Nephron (organoid): ENCODE measurements at regions not wholly inside any gene's neighbourhood (a gene's known extent, or its start where the extent isn't known, plus 50 kb on each side); places are given as distances from the start of the nearest gene placed in this dataset.
A peak's percentile ranks its signal among the peaks of the same experiment; 100 is the strongest.

Experiments
- H3K27ac Mint-ChIP-seq, 3 experiments: 2 replicates each; pipeline ENCODE4 v1.8.0; 2020; ENCODE audit warnings: mixed read lengths in 3 of 3, mild to moderate bottlenecking in 2 of 3, moderate library complexity in 1 of 3
- H3K27me3 Mint-ChIP-seq: 2 replicates; pipeline ENCODE4 v1.8.0; 2021; ENCODE audit warnings: low read depth, mild to moderate bottlenecking, moderate library complexity, mixed read lengths
- H3K36me3 Mint-ChIP-seq: 2 replicates; pipeline ENCODE4 v1.8.0; 2020; ENCODE audit warnings: low read depth, mixed read lengths
- H3K4me1 Mint-ChIP-seq: 2 replicates; pipeline ENCODE4 v1.8.0; 2020; ENCODE audit warnings: mixed read lengths
- H3K4me3 Mint-ChIP-seq, 3 experiments: 2 replicates each; pipeline ENCODE4 v1.8.0; 2020; ENCODE audit warnings: mild to moderate bottlenecking in 3 of 3, mixed read lengths in 3 of 3, moderate library complexity in 2 of 3
- H3K9me3 Mint-ChIP-seq: 2 replicates; pipeline ENCODE4 v1.8.0; 2020; ENCODE audit warnings: mixed read lengths
- TF ChIP-seq, protein P1 (sequence below), 3 experiments: fragments of 200-600 bp; sonication (generic); IDR thresholded peaks; one replicate each; pipeline ENCODE4 v1.5.0; 2021; ENCODE audit warnings: antibody characterized with exemption in 3 of 3; ENCODE audit not compliant: unreplicated experiment in 3 of 3

DNA sequence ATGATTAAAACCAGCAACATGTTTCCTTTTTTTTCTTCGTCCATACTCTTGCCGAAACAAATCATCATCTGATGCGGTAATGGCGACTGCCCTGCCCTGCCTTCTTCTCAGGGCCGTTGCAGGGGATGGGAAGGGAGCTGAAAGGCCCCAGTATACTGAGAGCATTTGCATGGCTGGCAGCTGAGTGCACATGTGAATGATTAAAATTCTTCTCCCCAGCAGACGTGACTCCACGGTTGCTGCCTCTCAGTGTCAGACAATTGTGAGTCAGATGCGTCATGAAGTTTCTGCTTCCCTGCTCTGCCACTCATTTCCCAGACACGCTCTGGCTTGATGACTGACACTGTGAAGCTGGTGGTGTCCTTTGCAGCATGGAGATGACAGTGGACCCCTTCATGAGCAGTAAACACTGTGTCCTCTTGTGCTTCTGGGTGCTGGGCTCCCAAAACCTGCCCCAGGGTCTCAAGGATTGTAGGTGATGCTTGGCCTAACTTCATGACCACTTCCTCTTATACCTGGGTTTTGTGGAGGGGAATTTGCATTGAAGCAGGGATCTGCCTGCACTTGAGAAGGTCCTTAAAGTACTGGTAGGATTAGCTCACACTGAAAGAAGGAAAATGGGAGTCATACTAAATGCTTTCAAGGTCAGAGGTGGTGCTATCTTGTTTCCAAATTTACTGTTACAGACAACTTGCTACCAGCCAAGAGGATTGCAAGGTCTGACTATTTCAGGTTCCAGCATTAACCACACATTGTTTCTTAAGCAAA lies 222.5 kb upstream of the COPS8 start:
- peak overlapping the region; percentile 32 to 77 (median 43) for H3K27ac Mint-ChIP-seq
- peaks cover 14% of the 10 kb centered on the region for H3K4me1 Mint-ChIP-seq
- peaks cover 36% of the 10 kb centered on the region for H3K9me3 Mint-ChIP-seq
- H3K4me3 Mint-ChIP-seq = no peak overlapping the region
- peaks cover 3% of the 10 kb centered on the region for H3K27me3 Mint-ChIP-seq
- H3K36me3 Mint-ChIP-seq = peaks cover 23% of the 10 kb centered on the region
- TF ChIP-seq, protein P1, sequence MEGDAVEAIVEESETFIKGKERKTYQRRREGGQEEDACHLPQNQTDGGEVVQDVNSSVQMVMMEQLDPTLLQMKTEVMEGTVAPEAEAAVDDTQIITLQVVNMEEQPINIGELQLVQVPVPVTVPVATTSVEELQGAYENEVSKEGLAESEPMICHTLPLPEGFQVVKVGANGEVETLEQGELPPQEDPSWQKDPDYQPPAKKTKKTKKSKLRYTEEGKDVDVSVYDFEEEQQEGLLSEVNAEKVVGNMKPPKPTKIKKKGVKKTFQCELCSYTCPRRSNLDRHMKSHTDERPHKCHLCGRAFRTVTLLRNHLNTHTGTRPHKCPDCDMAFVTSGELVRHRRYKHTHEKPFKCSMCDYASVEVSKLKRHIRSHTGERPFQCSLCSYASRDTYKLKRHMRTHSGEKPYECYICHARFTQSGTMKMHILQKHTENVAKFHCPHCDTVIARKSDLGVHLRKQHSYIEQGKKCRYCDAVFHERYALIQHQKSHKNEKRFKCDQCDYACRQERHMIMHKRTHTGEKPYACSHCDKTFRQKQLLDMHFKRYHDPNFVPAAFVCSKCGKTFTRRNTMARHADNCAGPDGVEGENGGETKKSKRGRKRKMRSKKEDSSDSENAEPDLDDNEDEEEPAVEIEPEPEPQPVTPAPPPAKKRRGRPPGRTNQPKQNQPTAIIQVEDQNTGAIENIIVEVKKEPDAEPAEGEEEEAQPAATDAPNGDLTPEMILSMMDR (IDR thresholded peaks at IDR 0.05; ENCODE audit: unreplicated experiment in 3 of 3) = no peak

DNA sequence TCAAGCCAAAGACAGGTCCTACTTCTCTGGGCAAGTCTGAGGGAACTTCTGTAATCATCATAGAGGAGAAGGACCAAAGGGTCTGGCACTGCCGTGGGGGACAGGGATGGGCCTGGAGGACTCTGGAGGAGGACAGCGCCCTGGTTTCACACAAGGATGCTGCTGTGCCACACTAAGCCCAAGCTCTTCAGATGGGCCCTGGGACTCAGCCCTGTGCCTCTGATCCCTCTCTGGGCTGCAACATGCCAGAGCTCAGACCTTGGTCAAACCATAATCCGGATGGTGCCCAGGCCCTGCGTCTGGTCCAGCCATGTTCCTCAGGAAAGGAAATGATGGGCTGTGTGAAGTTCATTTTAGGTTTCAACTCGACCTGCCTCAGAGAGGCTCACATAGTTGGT lies 222.0 kb upstream of the COPS8 start:
- Mint-ChIP-seq H3K4me3 (no peak overlapping the region), H3K9me3 (peaks cover 38% of the 10 kb centered on the region), H3K27me3 (peaks cover 3% of the 10 kb centered on the region), H3K4me1 (peaks cover 10% of the 10 kb centered on the region), H3K27ac (no peak overlapping the region), H3K36me3 (peaks cover 23% of the 10 kb centered on the region)
- TF ChIP-seq, protein P1 (IDR thresholded peaks at IDR 0.05; ENCODE audit: unreplicated experiment in 3 of 3) = no peak

DNA sequence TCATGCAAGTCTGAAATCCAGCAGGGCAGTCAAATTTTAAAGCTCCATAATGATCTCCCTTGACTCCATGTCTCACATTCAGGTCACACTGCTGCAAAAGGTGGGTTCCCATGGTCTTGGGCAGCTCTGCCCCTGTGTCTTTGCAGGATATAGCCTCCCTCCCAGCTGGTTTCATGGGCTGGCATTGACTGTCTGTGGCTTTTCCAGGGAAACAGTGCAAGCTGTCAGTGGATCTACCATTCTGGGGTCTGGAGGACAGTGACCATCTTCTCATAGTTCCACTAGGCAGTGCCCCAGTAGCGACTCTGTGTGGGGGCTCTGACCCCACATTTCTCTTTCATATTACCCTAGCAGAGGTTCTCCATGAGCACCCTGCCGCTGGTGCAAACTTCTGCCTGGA lies 220.6 kb upstream of the COPS8 start:
- H3K36me3 Mint-ChIP-seq = peaks cover 23% of the 10 kb centered on the region

DNA sequence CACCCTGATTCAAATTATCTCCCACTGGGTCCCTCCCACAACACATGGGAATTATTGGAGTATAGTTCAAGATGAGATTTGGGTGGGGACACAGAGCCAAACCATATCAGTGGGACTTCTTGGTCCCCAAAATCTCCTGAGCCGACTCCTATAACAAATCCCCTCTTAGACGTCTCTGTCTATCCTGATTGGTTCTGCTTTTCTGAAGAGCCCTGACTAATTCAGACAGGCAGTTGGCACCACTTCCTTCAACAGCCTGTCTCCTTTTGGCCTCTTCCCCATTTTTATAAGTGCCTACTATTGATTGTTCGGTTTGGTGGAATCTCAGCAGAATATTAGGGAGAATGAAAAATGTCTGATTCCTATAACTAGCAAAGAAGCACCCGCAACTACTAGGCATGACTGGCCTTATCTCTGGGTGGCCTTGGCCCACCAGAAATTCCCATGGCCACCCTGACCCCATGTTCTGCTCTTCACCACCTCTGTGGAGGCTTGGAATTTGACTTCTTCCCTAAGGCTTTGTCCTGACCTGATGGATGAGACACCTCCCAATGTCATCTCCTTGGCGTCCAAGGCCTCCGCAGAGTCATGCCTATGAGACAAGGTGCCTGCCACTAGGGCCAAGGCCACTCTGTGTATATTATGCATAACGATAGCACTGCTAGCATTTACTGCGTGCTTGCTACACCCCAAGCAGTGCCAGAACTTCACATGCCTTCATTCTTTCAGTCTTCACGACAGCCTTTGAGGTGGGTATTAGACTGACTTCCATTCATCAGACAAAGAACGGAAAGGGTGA lies 218.9 kb upstream of the COPS8 start:
- TF ChIP-seq, protein P1 (IDR thresholded peaks at IDR 0.05; ENCODE audit: unreplicated experiment in 3 of 3) = no peak
- no peaks in the 10 kb centered on the region for H3K27me3 Mint-ChIP-seq
- H3K4me1 Mint-ChIP-seq = peaks cover 15% of the 10 kb centered on the region
- H3K36me3 Mint-ChIP-seq = peaks cover 23% of the 10 kb centered on the region
- H3K27ac Mint-ChIP-seq = no peak overlapping the region
- peaks cover 39% of the 10 kb centered on the region for H3K9me3 Mint-ChIP-seq
- H3K4me3 Mint-ChIP-seq = no peak overlapping the region

More for the DNA sequence above, 220.6 kb upstream of the COPS8 start:
- Mint-ChIP-seq H3K27ac (no peak overlapping the region), H3K4me3 (no peak overlapping the region), H3K27me3 (no peaks in the 10 kb centered on the region), H3K9me3 (peaks cover 39% of the 10 kb centered on the region), H3K4me1 (peaks cover 10% of the 10 kb centered on the region)
- TF ChIP-seq, protein P1 (IDR thresholded peaks at IDR 0.05; ENCODE audit: unreplicated experiment in 3 of 3) = no peak

- H3K36me3 Mint-ChIP-seq = peaks cover 23% of the 10 kb centered on the region
- H3K27me3 Mint-ChIP-seq = no peaks in the 10 kb centered on the region
- peaks cover 19% of the 10 kb centered on the region for H3K4me1 Mint-ChIP-seq
- no peak overlapping the region for H3K4me3 Mint-ChIP-seq
- peaks cover 39% of the 10 kb centered on the region for H3K9me3 Mint-ChIP-seq
- H3K27ac Mint-ChIP-seq = no peak overlapping the region
- TF ChIP-seq, protein P1 (IDR thresholded peaks at IDR 0.05; ENCODE audit: unreplicated experiment in 3 of 3) = no peak
Observed at GRCh38 chr2:236867441-236868260, 218.0 kb upstream of the COPS8 start.
